ENCODE measurements at regions not wholly inside any gene's neighbourhood (a gene's known extent, or its start where the extent isn't known, plus 50 kb on each side); places are given as distances from the start of the nearest gene placed in this dataset.

- no peaks in the 10 kb centered on the region for H3K9me3 ChIP-seq (ENCODE audit: control insufficient read depth in 4 of 4, low read length in 3 of 4)
- no peak for TF ChIP-seq HNF4G (IDR thresholded peaks at IDR 0.05)
- TF ChIP-seq FOXA1 (IDR thresholded peaks at IDR 0.05) = no peak
- TF ChIP-seq JUND (IDR thresholded peaks at IDR 0.05) = no peak
- TF ChIP-seq HNF4A (conservative IDR thresholded peaks at IDR 0.05) = no peak
- no peak for TF ChIP-seq CTCF (IDR thresholded peaks at IDR 0.05; ENCODE audit: low read depth, low read length, missing input control)
- DNase-seq (ENCODE audit: low spot score) = no peak
- no peaks in the 10 kb centered on the region for H3K36me3 ChIP-seq (ENCODE audit: control insufficient read depth in 4 of 4, insufficient read depth in 3 of 4, low read depth in 1 of 4, low read length in 3 of 4)
- WGBS = 80% methylated on average over 4 of the region's 4 CpGs
- no peak overlapping the region for H3K27ac ChIP-seq (ENCODE audit: low read depth in 1 of 2, low read length in 2 of 2)
- no peak overlapping the region for H3K9ac ChIP-seq (ENCODE audit: low read depth in 1 of 2, low read length in 2 of 2)
- no peak overlapping the region for H3K4me3 ChIP-seq (ENCODE audit: low read depth in 1 of 3, low read length in 3 of 3)
- H3K4me1 ChIP-seq (ENCODE audit: control insufficient read depth in 4 of 4, insufficient read depth in 4 of 4, low read length in 3 of 4) = no peaks in the 10 kb centered on the region
- no peaks in the 10 kb centered on the region for H3K27me3 ChIP-seq (ENCODE audit: control insufficient read depth in 4 of 4, insufficient read depth in 4 of 4, low read length in 3 of 4)
Measured at GRCh38 chr4:97238956-97239666, 904.2 kb downstream of the STPG2 start.

GRCh38 chr4:97239667-97239997, 903.6 kb downstream of the STPG2 start:
- no peak for DNase-seq (ENCODE audit: low spot score)
- no peaks in the 10 kb centered on the region for H3K27me3 ChIP-seq (ENCODE audit: control insufficient read depth in 4 of 4, insufficient read depth in 4 of 4, low read length in 3 of 4)
- H3K9ac ChIP-seq (ENCODE audit: low read depth in 1 of 2, low read length in 2 of 2) = no peak overlapping the region
- H3K4me1 ChIP-seq (ENCODE audit: control insufficient read depth in 4 of 4, insufficient read depth in 4 of 4, low read length in 3 of 4) = no peaks in the 10 kb centered on the region
- TF ChIP-seq ZBTB33 (IDR thresholded peaks at IDR 0.05) (no peak), FOXA2 (IDR thresholded peaks at IDR 0.05) (no peak), REST (IDR thresholded peaks at IDR 0.05) (no peak), MAX (IDR thresholded peaks at IDR 0.05) (no peak), CTCF (IDR thresholded peaks at IDR 0.05; ENCODE audit: low read depth, low read length, missing input control) (no peak), RXRA (IDR thresholded peaks at IDR 0.05) (no peak), JUND (IDR thresholded peaks at IDR 0.05) (no peak), RAD21 (IDR thresholded peaks at IDR 0.05) (no peak), ATF3 (IDR thresholded peaks at IDR 0.05) (no peak), FOXA1 (IDR thresholded peaks at IDR 0.05) (no peak), GABPA (IDR thresholded peaks at IDR 0.05 in 1 of 2, conservative IDR thresholded peaks at IDR 0.05 in 1 of 2) (no peak)
- H3K4me3 ChIP-seq (ENCODE audit: low read depth in 1 of 3, low read length in 3 of 3) = no peak overlapping the region
- H3K36me3 ChIP-seq (ENCODE audit: control insufficient read depth in 4 of 4, insufficient read depth in 3 of 4, low read depth in 1 of 4, low read length in 3 of 4) = no peaks in the 10 kb centered on the region
- no peak overlapping the region for H3K27ac ChIP-seq (ENCODE audit: low read depth in 1 of 2, low read length in 2 of 2)
- H3K9me3 ChIP-seq (ENCODE audit: control insufficient read depth in 4 of 4, low read length in 3 of 4) = no peaks in the 10 kb centered on the region

Measured in liver (tissue), 8 donors.